ENCODE measurements at regions not wholly inside any gene's neighbourhood (a gene's known extent, or its start where the extent isn't known, plus 50 kb on each side); places are given as distances from the start of the nearest gene placed in this dataset.

DNA sequence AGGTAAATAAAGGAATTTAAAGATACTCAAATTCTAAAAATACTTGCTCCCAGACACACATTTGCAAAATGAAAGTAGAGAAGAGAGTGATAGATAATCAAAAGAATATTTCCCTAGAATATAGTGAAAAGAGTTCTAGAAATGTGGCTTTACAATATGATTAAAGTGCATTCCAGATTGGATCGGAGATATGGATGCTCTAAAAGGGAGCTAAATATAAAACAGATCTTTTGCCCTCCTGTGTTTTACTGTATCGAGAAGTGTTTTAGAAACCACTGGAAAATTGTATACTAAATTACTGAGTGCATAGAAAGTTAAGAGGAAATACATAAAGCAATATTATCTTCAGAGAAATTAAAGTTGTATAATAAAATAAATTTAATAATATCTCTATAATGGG is 1392.0 kb downstream of the TECRL start:
- H3K4me1 ChIP-seq = no peaks in the 10 kb centered on the region
- no peaks in the 10 kb centered on the region for H3K27me3 ChIP-seq
- H3K9me3 ChIP-seq = no peaks in the 10 kb centered on the region
- 69% methylated on average over 2 of the region's 2 CpGs for WGBS
- TF ChIP-seq POLR2A (IDR thresholded peaks at IDR 0.05) (no peak), EP300 (IDR thresholded peaks at IDR 0.05) (no peak), POLR2AphosphoS5 (IDR thresholded peaks at IDR 0.05) (no peak)
- TF ChIP-seq, protein P1, sequence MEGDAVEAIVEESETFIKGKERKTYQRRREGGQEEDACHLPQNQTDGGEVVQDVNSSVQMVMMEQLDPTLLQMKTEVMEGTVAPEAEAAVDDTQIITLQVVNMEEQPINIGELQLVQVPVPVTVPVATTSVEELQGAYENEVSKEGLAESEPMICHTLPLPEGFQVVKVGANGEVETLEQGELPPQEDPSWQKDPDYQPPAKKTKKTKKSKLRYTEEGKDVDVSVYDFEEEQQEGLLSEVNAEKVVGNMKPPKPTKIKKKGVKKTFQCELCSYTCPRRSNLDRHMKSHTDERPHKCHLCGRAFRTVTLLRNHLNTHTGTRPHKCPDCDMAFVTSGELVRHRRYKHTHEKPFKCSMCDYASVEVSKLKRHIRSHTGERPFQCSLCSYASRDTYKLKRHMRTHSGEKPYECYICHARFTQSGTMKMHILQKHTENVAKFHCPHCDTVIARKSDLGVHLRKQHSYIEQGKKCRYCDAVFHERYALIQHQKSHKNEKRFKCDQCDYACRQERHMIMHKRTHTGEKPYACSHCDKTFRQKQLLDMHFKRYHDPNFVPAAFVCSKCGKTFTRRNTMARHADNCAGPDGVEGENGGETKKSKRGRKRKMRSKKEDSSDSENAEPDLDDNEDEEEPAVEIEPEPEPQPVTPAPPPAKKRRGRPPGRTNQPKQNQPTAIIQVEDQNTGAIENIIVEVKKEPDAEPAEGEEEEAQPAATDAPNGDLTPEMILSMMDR (IDR thresholded peaks at IDR 0.05) = no peak
- DNase-seq (ENCODE audit: low spot score in 2 of 2) = no peak
- no peaks in the 10 kb centered on the region for H3K36me3 ChIP-seq
- H3K27ac ChIP-seq = no peak overlapping the region
- H3K4me3 ChIP-seq = no peak overlapping the region

GRCh38 chr4:62970846-62971245 is 1438.4 kb downstream of the TECRL start:
- no peaks in the 10 kb centered on the region for H3K4me1 ChIP-seq
- H3K27me3 ChIP-seq = no peaks in the 10 kb centered on the region
- no peaks in the 10 kb centered on the region for H3K36me3 ChIP-seq
- no peaks in the 10 kb centered on the region for H3K9me3 ChIP-seq
- no peak for DNase-seq (ENCODE audit: low spot score in 2 of 2)
- WGBS = 47% methylated on average over 1 of the region's 1 CpG
- no peak overlapping the region for H3K4me3 ChIP-seq
- TF ChIP-seq EP300 (IDR thresholded peaks at IDR 0.05) = no peak
- TF ChIP-seq, protein P1 (IDR thresholded peaks at IDR 0.05) = no peak
- no peak for TF ChIP-seq POLR2A (IDR thresholded peaks at IDR 0.05)
- TF ChIP-seq POLR2AphosphoS5 (IDR thresholded peaks at IDR 0.05) = no peak
- H3K27ac ChIP-seq = no peak overlapping the region

DNA sequence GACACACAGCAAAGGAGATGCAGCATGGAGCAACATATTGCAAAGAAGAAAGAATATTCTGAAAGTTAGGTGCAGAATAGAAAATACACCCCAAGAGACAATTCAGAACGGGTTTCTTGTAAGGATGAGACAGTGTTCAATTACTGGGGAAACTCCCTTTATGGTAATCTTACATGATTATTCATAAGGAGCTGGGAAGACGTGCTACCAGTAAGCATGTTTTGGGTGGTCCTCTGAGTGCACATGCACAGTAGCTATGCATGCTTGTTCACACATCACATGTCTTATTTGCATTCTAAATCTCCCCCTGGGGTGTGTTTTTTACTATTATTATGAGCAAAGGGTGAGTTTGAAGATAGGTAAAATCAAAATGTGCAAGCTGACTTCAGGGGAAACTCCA is 1448.8 kb downstream of the TECRL start:
- Histone ChIP-seq H3K36me3 (no peaks in the 10 kb centered on the region), H3K4me1 (no peaks in the 10 kb centered on the region), H3K27me3 (no peaks in the 10 kb centered on the region), H3K4me3 (no peak overlapping the region), H3K9me3 (no peaks in the 10 kb centered on the region), H3K27ac (no peak overlapping the region)
- TF ChIP-seq, protein P1 (IDR thresholded peaks at IDR 0.05) = no peak
- TF ChIP-seq EP300 (IDR thresholded peaks at IDR 0.05) (no peak), POLR2A (IDR thresholded peaks at IDR 0.05) (no peak), POLR2AphosphoS5 (IDR thresholded peaks at IDR 0.05) (no peak)
- WGBS = 56% methylated on average over 2 of the region's 2 CpGs
- DNase-seq (ENCODE audit: low spot score in 2 of 2) = no peak

GRCh38 chr4:62953752-62954151 is 1455.5 kb downstream of the TECRL start:
- H3K9me3 ChIP-seq = no peaks in the 10 kb centered on the region
- H3K27ac ChIP-seq = no peak overlapping the region
- no peak overlapping the region for H3K4me3 ChIP-seq
- no peaks in the 10 kb centered on the region for H3K36me3 ChIP-seq
- TF ChIP-seq, protein P1 (IDR thresholded peaks at IDR 0.05) = no peak
- TF ChIP-seq POLR2A (IDR thresholded peaks at IDR 0.05) (no peak), POLR2AphosphoS5 (IDR thresholded peaks at IDR 0.05) (no peak)
- WGBS = 59% methylated on average over 3 of the region's 3 CpGs
- H3K4me1 ChIP-seq = no peaks in the 10 kb centered on the region
- DNase-seq (ENCODE audit: low spot score in 2 of 2) = no peak
- no peaks in the 10 kb centered on the region for H3K27me3 ChIP-seq

DNA sequence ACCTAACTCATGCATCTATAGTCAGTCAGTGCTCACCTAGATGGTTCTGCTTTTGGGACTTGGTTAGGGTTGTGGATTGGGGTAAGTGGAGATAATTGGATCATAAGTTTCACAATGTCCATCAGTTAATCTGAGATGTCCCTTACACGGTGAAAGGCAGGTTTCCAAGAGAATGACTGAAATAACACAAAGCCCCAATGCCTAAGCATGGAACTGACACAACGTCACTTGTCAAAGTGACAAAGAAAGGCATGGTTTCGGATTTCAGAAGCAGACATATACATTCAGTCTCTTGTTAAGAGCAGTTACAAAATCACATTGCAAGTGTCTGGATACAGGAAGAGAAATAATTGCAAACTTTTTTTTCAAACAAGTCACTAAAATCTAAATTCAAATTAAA is 1456.9 kb downstream of the TECRL start:
- 81% methylated on average over 3 of the region's 3 CpGs for WGBS
- no peak overlapping the region for H3K27ac ChIP-seq
- H3K27me3 ChIP-seq = no peaks in the 10 kb centered on the region
- H3K36me3 ChIP-seq = no peaks in the 10 kb centered on the region
- no peaks in the 10 kb centered on the region for H3K9me3 ChIP-seq
- TF ChIP-seq EP300 (IDR thresholded peaks at IDR 0.05) (no peak), POLR2AphosphoS5 (IDR thresholded peaks at IDR 0.05) (no peak), POLR2A (IDR thresholded peaks at IDR 0.05) (no peak)
- TF ChIP-seq, protein P1 (IDR thresholded peaks at IDR 0.05) = no peak
- DNase-seq (ENCODE audit: low spot score in 2 of 2) = no peak
- no peak overlapping the region for H3K4me3 ChIP-seq
- no peaks in the 10 kb centered on the region for H3K4me1 ChIP-seq
